Hematopoietic multipotent progenitor cell treated with erythropoietin and hydrocortisone succinate and interleukin-3 and kit ligand, for 15 days (in vitro differentiated cells): ENCODE measurements at regions not wholly inside any gene's neighbourhood (a gene's known extent, or its start where the extent isn't known, plus 50 kb on each side); places are given as distances from the start of the nearest gene placed in this dataset.

ENCODE experiments used
- DNase-seq: peaks from one replicate; pipeline ENCODE4 v3.0.0-alpha.2; 2015; ENCODE audit warnings: low spot score

GRCh38 chr10:85145966-85146365 lies 817.6 kb downstream of the CCSER2 start:
- DNase-seq: no peak

GRCh38 chr10:85147346-85148250 lies 819.2 kb downstream of the CCSER2 start:
- DNase-seq: no peak

- DNase-seq: no peak
Measured at GRCh38 chr10:85148693-85149640, 820.6 kb downstream of the CCSER2 start.

- no peak for DNase-seq
Measured at GRCh38 chr10:85149766-85150165, 821.4 kb downstream of the CCSER2 start.

- DNase-seq: no peak
Measured at GRCh38 chr10:85151506-85151905, 823.1 kb downstream of the CCSER2 start.

GRCh38 chr10:85152496-85152895 lies 824.1 kb downstream of the CCSER2 start:
- no peak for DNase-seq

GRCh38 chr10:85152911-85153310 lies 824.5 kb downstream of the CCSER2 start:
- DNase-seq: no peak

- DNase-seq: no peak
Measured at GRCh38 chr10:85157206-85157605, 828.8 kb downstream of the CCSER2 start.

GRCh38 chr10:85168243-85168642 lies 839.9 kb downstream of the CCSER2 start:
- no peak for DNase-seq

- DNase-seq: no peak
Measured at GRCh38 chr10:85170026-85170425, 841.6 kb downstream of the CCSER2 start.

GRCh38 chr10:85175635-85176034 lies 847.2 kb downstream of the CCSER2 start:
- DNase-seq: no peak

GRCh38 chr10:85177767-85178166 lies 849.4 kb downstream of the CCSER2 start:
- no peak for DNase-seq

GRCh38 chr10:85187047-85187446 lies 858.7 kb downstream of the CCSER2 start:
- DNase-seq: no peak

- no peak for DNase-seq
Measured at GRCh38 chr10:85188770-85189484, 860.5 kb downstream of the CCSER2 start.

GRCh38 chr10:85193796-85194195 lies 865.4 kb downstream of the CCSER2 start:
- DNase-seq: no peak

GRCh38 chr10:85194706-85195105 lies 866.3 kb downstream of the CCSER2 start:
- no peak for DNase-seq

GRCh38 chr10:85195596-85195995 lies 867.2 kb downstream of the CCSER2 start:
- DNase-seq: no peak

GRCh38 chr10:85204814-85205213 lies 876.4 kb downstream of the CCSER2 start:
- DNase-seq: no peak

- no peak for DNase-seq
Measured at GRCh38 chr10:85212526-85212925, 884.1 kb downstream of the CCSER2 start.

GRCh38 chr10:85213493-85213892 lies 885.1 kb downstream of the CCSER2 start:
- no peak for DNase-seq

GRCh38 chr10:85222300-85222699 lies 893.9 kb downstream of the CCSER2 start:
- no peak for DNase-seq

- DNase-seq: no peak
Measured at GRCh38 chr10:85224366-85224940, 896.1 kb downstream of the CCSER2 start.
